C4-2B (cell line): ENCODE measurements at regions not wholly inside any gene's neighbourhood (a gene's known extent, or its start where the extent isn't known, plus 50 kb on each side); places are given as distances from the start of the nearest gene placed in this dataset.

Experiments used
- CTCF ChIP-seq: fragments of 450-650 bp; conservative IDR thresholded peaks from 2 replicates; pipeline ENCODE4 v1.5.1; 2017; ENCODE audit warnings: mild to moderate bottlenecking
- ZFX ChIP-seq: fragments of 450-650 bp; IDR thresholded peaks from 2 replicates; pipeline ENCODE4 v1.6.1; 2017

GRCh38 chr12:75936515-75937440, 94.8 kb downstream of the PHLDA1 start:
- no peak for TF ChIP-seq CTCF
- no peak for TF ChIP-seq ZFX
